NCI-H2107 (cell line): ENCODE measurements at regions not wholly inside any gene's neighbourhood (a gene's known extent, or its start where the extent isn't known, plus 50 kb on each side); places are given as distances from the start of the nearest gene placed in this dataset.
A peak's percentile ranks its signal among the peaks of the same experiment; 100 is the strongest.

Experiments
- DNase-seq: peaks from one replicate; lab custom pipeline; 2025; lab: John Stamatoyannopoulos, UW

GRCh38 chr7:21029006-21029405, 242.3 kb upstream of the SP8 start:
- no peak for DNase-seq

GRCh38 chr7:21030237-21030871, 243.7 kb upstream of the SP8 start:
- DNase-seq: no peak

GRCh38 chr7:21041252-21041651, 254.6 kb upstream of the SP8 start:
- no peak for DNase-seq

- no peak for DNase-seq
Measured at GRCh38 chr7:21041666-21042065, 255.0 kb upstream of the SP8 start.

GRCh38 chr7:21044384-21044783, 257.7 kb upstream of the SP8 start:
- DNase-seq: no peak

GRCh38 chr7:21044913-21045568, 258.4 kb upstream of the SP8 start:
- no peak for DNase-seq

- no peak for DNase-seq
Measured at GRCh38 chr7:21051865-21052264, 265.2 kb upstream of the SP8 start.

GRCh38 chr7:21054427-21055112, 267.9 kb upstream of the SP8 start:
- no peak for DNase-seq

GRCh38 chr7:21059069-21059468, 272.4 kb upstream of the SP8 start:
- no peak for DNase-seq

GRCh38 chr7:21063106-21063505, 276.4 kb upstream of the SP8 start:
- DNase-seq: no peak

GRCh38 chr7:21064698-21065648, 278.3 kb upstream of the SP8 start:
- DNase-seq: no peak

- DNase-seq: no peak
Measured at GRCh38 chr7:21066221-21066620, 279.5 kb upstream of the SP8 start.

- no peak for DNase-seq
Measured at GRCh38 chr7:21067216-21067615, 280.5 kb upstream of the SP8 start.

- no peak for DNase-seq
Measured at GRCh38 chr7:21070571-21071090, 283.9 kb upstream of the SP8 start.

GRCh38 chr7:21071561-21072501, 285.1 kb upstream of the SP8 start:
- no peak for DNase-seq

- DNase-seq: peak; percentile 65
Measured at GRCh38 chr7:21076054-21076453, 289.4 kb upstream of the SP8 start.

- no peak for DNase-seq
Measured at GRCh38 chr7:21076574-21076973, 289.9 kb upstream of the SP8 start.

- no peak for DNase-seq
Measured at GRCh38 chr7:21077602-21078001, 290.9 kb upstream of the SP8 start.

- no peak for DNase-seq
Measured at GRCh38 chr7:21084286-21084685, 297.6 kb upstream of the SP8 start.

- DNase-seq: peak; percentile 10
Measured at GRCh38 chr7:21086688-21087087, 300.0 kb upstream of the SP8 start.

GRCh38 chr7:21089653-21090052, 303.0 kb upstream of the SP8 start:
- no peak for DNase-seq
